ENCODE measurements at regions not wholly inside any gene's neighbourhood (a gene's known extent, or its start where the extent isn't known, plus 50 kb on each side); places are given as distances from the start of the nearest gene placed in this dataset.

DNA sequence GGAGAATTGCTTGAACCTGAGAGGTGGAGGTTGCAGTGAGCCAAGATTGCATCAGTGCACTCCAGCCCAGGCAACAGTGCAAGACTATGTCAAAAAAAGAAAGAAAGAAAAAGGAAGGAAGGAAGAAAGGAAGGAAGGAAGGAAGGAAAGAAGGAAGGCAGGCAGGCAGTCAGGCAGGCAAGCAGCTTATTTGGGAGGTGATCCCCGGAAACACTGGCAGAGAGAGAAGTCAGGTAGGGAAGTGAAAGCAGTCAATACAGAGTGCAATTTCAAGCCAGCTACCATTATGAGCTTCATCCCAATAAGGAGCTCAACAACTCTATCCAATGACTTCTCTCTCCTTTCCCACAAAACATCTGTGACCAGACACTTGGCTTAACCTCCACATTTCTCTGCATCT, 83.0 kb upstream of the TBC1D3K start:
- no peaks in the 10 kb centered on the region for H3K9me3 ChIP-seq
- H3K4me1 ChIP-seq, result peaks cover 0 to 11% of the 10 kb centered on the region in 2 donors
- no peaks in the 10 kb centered on the region for H3K36me3 ChIP-seq
- H3K4me3 ChIP-seq, result no peak overlapping the region
- TF ChIP-seq, protein P1, sequence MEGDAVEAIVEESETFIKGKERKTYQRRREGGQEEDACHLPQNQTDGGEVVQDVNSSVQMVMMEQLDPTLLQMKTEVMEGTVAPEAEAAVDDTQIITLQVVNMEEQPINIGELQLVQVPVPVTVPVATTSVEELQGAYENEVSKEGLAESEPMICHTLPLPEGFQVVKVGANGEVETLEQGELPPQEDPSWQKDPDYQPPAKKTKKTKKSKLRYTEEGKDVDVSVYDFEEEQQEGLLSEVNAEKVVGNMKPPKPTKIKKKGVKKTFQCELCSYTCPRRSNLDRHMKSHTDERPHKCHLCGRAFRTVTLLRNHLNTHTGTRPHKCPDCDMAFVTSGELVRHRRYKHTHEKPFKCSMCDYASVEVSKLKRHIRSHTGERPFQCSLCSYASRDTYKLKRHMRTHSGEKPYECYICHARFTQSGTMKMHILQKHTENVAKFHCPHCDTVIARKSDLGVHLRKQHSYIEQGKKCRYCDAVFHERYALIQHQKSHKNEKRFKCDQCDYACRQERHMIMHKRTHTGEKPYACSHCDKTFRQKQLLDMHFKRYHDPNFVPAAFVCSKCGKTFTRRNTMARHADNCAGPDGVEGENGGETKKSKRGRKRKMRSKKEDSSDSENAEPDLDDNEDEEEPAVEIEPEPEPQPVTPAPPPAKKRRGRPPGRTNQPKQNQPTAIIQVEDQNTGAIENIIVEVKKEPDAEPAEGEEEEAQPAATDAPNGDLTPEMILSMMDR (IDR thresholded peaks at IDR 0.05), result no peak
- no peak for DNase-seq (ENCODE audit: low spot score)
- H3K27ac ChIP-seq, result no peak overlapping the region
- no peaks in the 10 kb centered on the region for H3K27me3 ChIP-seq

DNA sequence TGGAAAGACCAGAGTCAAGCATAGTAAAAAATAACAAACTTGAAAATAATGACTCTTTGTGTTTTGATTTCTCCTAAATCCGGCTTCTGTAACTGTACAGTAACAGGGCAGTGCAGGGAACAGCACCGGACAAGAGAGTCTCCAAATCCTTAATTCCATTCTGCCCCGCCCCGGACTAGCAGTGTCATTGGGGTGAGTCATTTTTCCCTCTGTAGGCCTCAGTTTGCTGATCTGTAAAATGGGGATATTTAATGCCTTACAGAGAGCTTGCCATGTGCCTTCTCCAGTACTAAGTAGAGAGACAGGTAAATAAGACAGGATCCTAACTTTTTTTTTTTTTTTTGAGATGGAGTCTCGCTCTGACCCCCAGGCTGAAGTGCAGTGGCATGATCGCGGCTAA, 83.6 kb upstream of the TBC1D3K start:
- no peak for DNase-seq (ENCODE audit: low spot score)
- Histone ChIP-seq H3K9me3 (no peaks in the 10 kb centered on the region), H3K4me3 (no peak overlapping the region), H3K4me1 (peaks cover 0 to 11% of the 10 kb centered on the region in 2 donors), H3K27me3 (no peaks in the 10 kb centered on the region), H3K27ac (no peak overlapping the region), H3K36me3 (no peaks in the 10 kb centered on the region)
- TF ChIP-seq, protein P1 (IDR thresholded peaks at IDR 0.05), result no peak

DNA sequence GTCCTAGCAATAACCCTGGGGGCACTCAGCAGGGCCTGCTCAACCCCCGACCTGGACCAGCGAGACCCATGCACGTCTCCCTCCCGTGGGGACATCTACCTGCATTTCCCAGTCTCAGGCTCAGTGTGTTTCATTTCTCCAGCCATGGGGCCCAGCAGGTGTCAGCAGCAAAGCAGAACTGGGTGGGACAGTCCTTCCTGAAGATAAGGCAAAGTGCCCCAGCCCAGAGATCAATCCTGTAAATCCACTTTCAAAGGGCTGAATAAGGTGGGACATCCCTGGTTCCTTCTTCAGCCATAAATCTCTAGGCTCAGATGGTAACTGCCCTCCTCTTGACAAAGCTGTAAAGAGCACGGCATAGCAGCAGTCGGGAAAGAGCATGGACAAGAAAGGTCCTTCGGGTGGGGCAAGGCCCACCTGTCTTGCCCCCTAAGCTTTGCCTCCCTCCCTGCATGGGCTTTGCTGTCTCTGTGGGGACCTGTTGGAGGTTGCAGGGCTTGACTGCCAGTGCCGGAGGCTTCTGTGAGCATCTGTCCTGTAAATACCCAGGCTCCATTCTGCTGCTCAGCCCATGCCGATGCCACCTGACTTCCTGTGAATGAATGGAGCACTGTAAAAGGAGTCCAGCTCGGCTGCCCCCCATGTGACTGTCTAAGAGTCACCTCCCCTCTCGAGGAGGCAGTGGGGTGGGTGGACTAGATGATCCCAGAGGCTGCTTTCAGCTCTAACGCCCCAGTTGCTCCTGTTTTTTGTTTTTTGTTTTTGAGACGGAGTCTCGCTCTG, 84.8 kb upstream of the TBC1D3K start:
- no peaks in the 10 kb centered on the region for H3K27me3 ChIP-seq
- TF ChIP-seq, protein P1 (IDR thresholded peaks at IDR 0.05), result no peak

DNA sequence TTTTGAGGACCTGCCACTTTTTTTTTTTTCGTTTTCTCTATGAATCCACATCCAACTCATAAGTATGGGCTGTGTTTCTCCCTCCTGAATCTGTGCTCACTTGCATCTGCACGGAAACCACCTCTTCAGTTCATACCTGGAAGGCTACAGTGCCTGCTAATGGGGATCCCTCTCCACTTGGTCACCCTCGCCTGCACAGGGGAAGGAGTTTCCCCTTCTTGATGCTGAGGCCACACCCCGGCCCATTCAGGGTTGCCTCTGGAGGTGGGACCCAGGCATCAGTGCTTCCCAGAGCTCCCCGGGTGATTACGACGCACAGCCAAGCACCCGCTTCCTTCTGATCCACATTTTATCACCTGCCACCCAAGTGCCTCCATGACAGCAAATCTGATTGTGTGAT, 85.9 kb upstream of the TBC1D3K start:
- Histone ChIP-seq H3K27ac (no peak overlapping the region), H3K4me1 (no peaks in the 10 kb centered on the region), H3K9me3 (no peaks in the 10 kb centered on the region), H3K27me3 (no peaks in the 10 kb centered on the region), H3K4me3 (no peak overlapping the region), H3K36me3 (no peaks in the 10 kb centered on the region)
- DNase-seq (ENCODE audit: low spot score), result no peak
- TF ChIP-seq, protein P1 (IDR thresholded peaks at IDR 0.05), result no peak

More for the DNA sequence above, 84.8 kb upstream of the TBC1D3K start:
- Histone ChIP-seq H3K9me3 (no peaks in the 10 kb centered on the region), H3K4me1 (peaks cover 0 to 5% of the 10 kb centered on the region in 2 donors), H3K4me3 (no peak overlapping the region), H3K27ac (no peak overlapping the region), H3K36me3 (no peaks in the 10 kb centered on the region)
- no peak for DNase-seq (ENCODE audit: low spot score)

DNA sequence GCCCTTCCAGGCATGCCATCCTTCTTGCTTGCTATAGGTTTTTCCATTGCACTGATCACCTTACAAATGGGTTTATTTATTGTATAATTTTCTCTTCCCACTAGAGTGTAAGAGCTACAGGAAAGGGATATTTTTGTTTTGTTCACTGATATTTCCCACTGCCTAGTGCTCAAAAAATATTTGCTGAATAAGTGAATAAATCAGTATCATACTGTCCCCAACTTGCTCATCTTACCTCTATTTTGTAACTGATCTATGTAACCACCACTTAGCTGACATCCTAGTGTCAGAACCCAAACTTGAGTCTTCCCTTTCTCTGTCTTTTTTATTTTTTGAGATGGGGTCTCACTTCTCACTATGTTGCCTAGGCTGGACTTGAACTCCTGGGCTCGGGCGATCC, 87.6 kb upstream of the TBC1D3K start:
- no peak overlapping the region for H3K27ac ChIP-seq
- TF ChIP-seq, protein P1 (IDR thresholded peaks at IDR 0.05), result no peak
- H3K4me1 ChIP-seq, result no peaks in the 10 kb centered on the region
- no peak for DNase-seq (ENCODE audit: low spot score)
- no peak overlapping the region for H3K4me3 ChIP-seq
- H3K36me3 ChIP-seq, result no peaks in the 10 kb centered on the region
- H3K9me3 ChIP-seq, result no peaks in the 10 kb centered on the region
- no peaks in the 10 kb centered on the region for H3K27me3 ChIP-seq

DNA sequence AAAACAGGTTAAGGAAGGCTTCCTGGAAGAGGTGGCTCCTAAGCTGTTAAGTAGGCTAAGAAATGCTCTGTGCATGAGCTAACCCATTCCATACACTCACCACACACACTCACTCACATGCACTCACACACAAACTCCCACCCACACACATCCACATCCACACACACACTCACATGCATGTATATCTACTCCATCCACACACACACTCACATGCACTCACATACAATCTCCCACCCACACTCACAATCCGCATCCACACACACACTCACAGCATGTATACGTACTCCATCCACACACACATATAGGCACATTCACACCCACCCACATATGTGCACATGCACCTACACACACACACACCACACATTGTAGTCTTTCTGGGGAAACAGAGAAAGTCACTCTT, 89.3 kb upstream of the HNF1B start:
- Histone ChIP-seq H3K27me3 (no peaks in the 10 kb centered on the region), H3K4me1 (no peaks in the 10 kb centered on the region), H3K27ac (no peak overlapping the region), H3K4me3 (no peak overlapping the region), H3K36me3 (no peaks in the 10 kb centered on the region), H3K9me3 (no peaks in the 10 kb centered on the region)
- no peak for DNase-seq (ENCODE audit: low spot score)
- TF ChIP-seq, protein P1 (IDR thresholded peaks at IDR 0.05), result no peak

All from right atrium auricular region (tissue), 2 donors.